Retina (tissue), 1 donor: ENCODE measurements at regions not wholly inside any gene's neighbourhood (a gene's known extent, or its start where the extent isn't known, plus 50 kb on each side); places are given as distances from the start of the nearest gene placed in this dataset.
"Not testable (repeated sequence)": the region's sequence is repeated elsewhere in the genome, so short reads cannot be mapped to it uniquely, and the experiment has no call there.

ENCODE experiments used
- DNase-seq: peaks from one replicate; pipeline ENCODE4 v3.0.0-alpha.2; 2016

- DNase-seq: no peak
Observed at GRCh38 chr6:115540077-115540869, 520.4 kb downstream of the FRK start.

GRCh38 chr6:115539531-115539930 lies 521.2 kb downstream of the FRK start:
- DNase-seq: no peak

- no peak for DNase-seq
Observed at GRCh38 chr6:115524821-115525220, 535.9 kb downstream of the FRK start.

- DNase-seq: not testable (repeated sequence)
Observed at GRCh38 chr6:115521747-115522146, 538.9 kb downstream of the FRK start.

- no peak for DNase-seq
Observed at GRCh38 chr6:115514656-115515055, 546.0 kb downstream of the FRK start.

GRCh38 chr6:115512923-115513322 lies 547.8 kb downstream of the FRK start:
- DNase-seq: no peak

GRCh38 chr6:115511771-115512170 lies 548.9 kb downstream of the FRK start:
- no peak for DNase-seq

GRCh38 chr6:115502432-115502831 lies 558.3 kb downstream of the FRK start:
- DNase-seq: not testable (repeated sequence)

GRCh38 chr6:115495184-115495583 lies 565.5 kb downstream of the FRK start:
- no peak for DNase-seq

- DNase-seq: no peak
Observed at GRCh38 chr6:115487331-115487730, 573.4 kb downstream of the FRK start.

GRCh38 chr6:115485400-115485799 lies 575.3 kb downstream of the FRK start:
- DNase-seq: no peak

GRCh38 chr6:115480543-115480942 lies 580.1 kb downstream of the FRK start:
- not testable (repeated sequence) for DNase-seq

- no peak for DNase-seq
Observed at GRCh38 chr6:115474443-115475041, 586.1 kb downstream of the FRK start.

- no peak for DNase-seq
Observed at GRCh38 chr6:115468272-115469005, 592.3 kb downstream of the FRK start.

GRCh38 chr6:115467726-115468125 lies 593.0 kb downstream of the FRK start:
- no peak for DNase-seq

GRCh38 chr6:115460913-115461312 lies 599.8 kb downstream of the FRK start:
- no peak for DNase-seq

GRCh38 chr6:115456848-115457247 lies 603.8 kb downstream of the FRK start:
- no peak for DNase-seq

GRCh38 chr6:115443825-115444478 lies 616.7 kb downstream of the FRK start:
- peak; percentile 9 for DNase-seq

- no peak for DNase-seq
Observed at GRCh38 chr6:115442323-115442722, 618.4 kb downstream of the FRK start.

- no peak for DNase-seq
Observed at GRCh38 chr6:115441651-115442050, 619.0 kb downstream of the FRK start.

GRCh38 chr6:115415378-115415777 lies 645.3 kb downstream of the FRK start:
- no peak for DNase-seq

- DNase-seq: not testable (repeated sequence)
Observed at GRCh38 chr6:115414916-115415315, 645.8 kb downstream of the FRK start.

GRCh38 chr6:115411756-115412155 lies 648.9 kb downstream of the FRK start:
- no peak for DNase-seq
